Right lobe of liver (tissue), 6 donors: ENCODE measurements at regions not wholly inside any gene's neighbourhood (a gene's known extent, or its start where the extent isn't known, plus 50 kb on each side); places are given as distances from the start of the nearest gene placed in this dataset.

Experiments used
- ATAC-seq, 4 donors: fragments of 200-7000 bp; cut with Tn5 transposase; one replicate each; pipeline ENCODE4 v1.9.1; 2020; ENCODE audit warnings: mild to moderate bottlenecking in 4 of 4, moderate library complexity in 4 of 4
- DNase-seq, 3 donors: peaks; one replicate each; pipeline ENCODE4 v3.0.0-alpha.2; 2020
- H3K27ac ChIP-seq, 3 donors: fragments of 200-600 bp; one replicate each; pipeline ENCODE4 v1.8.0; 2022
- H3K27me3 ChIP-seq, 2 donors: fragments of 200-600 bp; one replicate each; pipeline ENCODE4 v1.8.0; 2022
- H3K36me3 ChIP-seq, 4 donors: fragments of 200-600 bp; sonication (generic) in 1 of 4; one replicate each; pipeline versions ENCODE4 v1.5.1 to v1.8.0; 2017 to 2022; ENCODE audit warnings: control low read depth in 1 of 4
- H3K4me1 ChIP-seq, 4 donors: fragments of 200-600 bp; sonication (generic) in 1 of 4; one replicate each; pipeline versions ENCODE4 v1.5.1 to v1.8.0; 2017 to 2022; ENCODE audit warnings: control low read depth in 1 of 4
- H3K4me3 ChIP-seq, 3 donors: fragments of 200-600 bp; one replicate each; pipeline ENCODE4 v1.8.0; 2022
- H3K9me3 ChIP-seq, 4 donors: fragments of 200-600 bp; sonication (generic) in 1 of 4; one replicate each; pipeline versions ENCODE4 v1.5.1 to v1.8.0; 2017 to 2022; ENCODE audit warnings: control low read depth in 1 of 4
- POLR2A ChIP-seq: fragments of 450-650 bp; IDR thresholded peaks from one replicate; pipeline ENCODE4 v1.6.1; 2017; ENCODE audit warnings: antibody characterized with exemption, mild to moderate bottlenecking
- WGBS: methylation state at CpG from one replicate; pipeline ENCODE4 v1.1.6; 2018; ENCODE audit warnings: low coverage, low lambda C conversion rate; ENCODE audit not compliant: insufficient coverage; ENCODE audit errors: missing lambda C conversion rate; 5-methylcytosine and 5-hydroxymethylcytosine counted together
- intact Hi-C, 2 donors: fragments of 100-400 bp; cut with DNase I; formaldehyde crosslinking; loops; one replicate each; pipeline versions ENCODE4 v1.11.2 to v1.14.1; 2022
- TF ChIP-seq, protein P1 (sequence below), 4 donors: fragments of 200-600 bp in 3 of 4; fragments of 450-650 bp in 1 of 4; IDR thresholded peaks; one replicate each; pipeline versions ENCODE4 v1.5.1 to v1.8.0; 2016 to 2022; ENCODE audit warnings: antibody characterized with exemption in 4 of 4, mild to moderate bottlenecking in 2 of 4
- donor health status: DM: no; HTN: yes; CAD: no.
- donor health status: DM: no; HTN: no; CAD: no.
- donor health status: DM: no; HTN: no; CAD: no.
- donor health status: DM: no; HTN: yes; CAD: no.
- donor health status: DM: no; HTN: yes; CAD: no.

DNA sequence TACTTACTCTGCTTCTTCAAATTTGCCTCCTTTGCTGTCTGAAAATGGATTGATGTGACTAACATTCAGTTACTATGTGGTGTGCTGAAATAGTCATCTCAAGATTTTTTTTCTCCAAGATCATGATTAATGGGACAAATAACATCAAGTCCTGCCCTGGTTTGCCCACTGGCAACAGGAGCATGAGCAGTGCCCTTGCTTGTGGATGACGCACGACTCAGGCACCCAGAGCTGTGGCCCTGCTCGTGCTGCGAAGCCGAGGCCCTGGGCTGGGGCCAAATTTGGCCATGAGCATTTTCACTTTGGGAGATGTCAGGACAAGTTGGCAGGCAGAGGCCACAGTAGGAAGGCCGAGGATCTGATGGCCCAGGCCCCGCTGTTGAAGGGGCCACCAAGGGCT, 239.8 kb upstream of the IGFBP3 start:
- H3K27ac ChIP-seq: no peak overlapping the region
- no peak for TF ChIP-seq POLR2A
- TF ChIP-seq, protein P1, sequence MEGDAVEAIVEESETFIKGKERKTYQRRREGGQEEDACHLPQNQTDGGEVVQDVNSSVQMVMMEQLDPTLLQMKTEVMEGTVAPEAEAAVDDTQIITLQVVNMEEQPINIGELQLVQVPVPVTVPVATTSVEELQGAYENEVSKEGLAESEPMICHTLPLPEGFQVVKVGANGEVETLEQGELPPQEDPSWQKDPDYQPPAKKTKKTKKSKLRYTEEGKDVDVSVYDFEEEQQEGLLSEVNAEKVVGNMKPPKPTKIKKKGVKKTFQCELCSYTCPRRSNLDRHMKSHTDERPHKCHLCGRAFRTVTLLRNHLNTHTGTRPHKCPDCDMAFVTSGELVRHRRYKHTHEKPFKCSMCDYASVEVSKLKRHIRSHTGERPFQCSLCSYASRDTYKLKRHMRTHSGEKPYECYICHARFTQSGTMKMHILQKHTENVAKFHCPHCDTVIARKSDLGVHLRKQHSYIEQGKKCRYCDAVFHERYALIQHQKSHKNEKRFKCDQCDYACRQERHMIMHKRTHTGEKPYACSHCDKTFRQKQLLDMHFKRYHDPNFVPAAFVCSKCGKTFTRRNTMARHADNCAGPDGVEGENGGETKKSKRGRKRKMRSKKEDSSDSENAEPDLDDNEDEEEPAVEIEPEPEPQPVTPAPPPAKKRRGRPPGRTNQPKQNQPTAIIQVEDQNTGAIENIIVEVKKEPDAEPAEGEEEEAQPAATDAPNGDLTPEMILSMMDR (IDR thresholded peaks at IDR 0.05): no peak
- no peaks in the 10 kb centered on the region for H3K27me3 ChIP-seq
- DNase-seq (no peak), ATAC-seq (no peak)
- intact Hi-C loops: no loop called here
- H3K4me3 ChIP-seq: no peak overlapping the region
- peaks cover 0 to 7% (median under 1%) of the 10 kb centered on the region in 4 donors for H3K4me1 ChIP-seq
- no peaks in the 10 kb centered on the region for H3K36me3 ChIP-seq
- no peaks in the 10 kb centered on the region for H3K9me3 ChIP-seq
- WGBS: 83% methylated on average over 1 of the region's 7 CpGs

DNA sequence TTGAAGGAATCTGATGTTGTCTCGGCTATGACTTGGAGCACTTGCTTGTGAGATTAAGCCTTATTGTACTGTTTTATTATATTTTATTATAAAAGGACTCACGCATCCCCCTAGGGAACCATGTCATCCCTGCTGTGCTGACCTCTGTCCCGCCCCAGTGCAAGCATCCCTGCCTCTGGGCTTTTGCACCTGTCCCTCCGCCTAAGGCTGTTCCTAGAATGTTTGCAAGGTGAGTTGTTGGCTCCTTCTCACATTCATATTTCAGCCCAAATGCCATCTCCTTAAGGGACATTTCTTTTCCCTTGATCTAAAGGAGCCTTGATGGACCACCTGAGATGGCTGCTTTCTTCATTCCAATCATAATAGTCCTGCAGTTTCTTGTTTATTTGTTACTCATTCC, 236.9 kb upstream of the IGFBP3 start:
- no peak for DNase-seq
- no peaks in the 10 kb centered on the region for H3K36me3 ChIP-seq
- intact Hi-C loops: no loop called here
- H3K27me3 ChIP-seq: no peaks in the 10 kb centered on the region
- H3K4me3 ChIP-seq: no peak overlapping the region
- ATAC-seq: no peak
- peaks cover 0 to 28% (median 12%) of the 10 kb centered on the region in 4 donors for H3K4me1 ChIP-seq
- 85% methylated on average over 2 of the region's 4 CpGs for WGBS
- TF ChIP-seq, protein P1 (IDR thresholded peaks at IDR 0.05): no peak
- no peak for TF ChIP-seq POLR2A
- no peak overlapping the region for H3K27ac ChIP-seq
- no peaks in the 10 kb centered on the region for H3K9me3 ChIP-seq

DNA sequence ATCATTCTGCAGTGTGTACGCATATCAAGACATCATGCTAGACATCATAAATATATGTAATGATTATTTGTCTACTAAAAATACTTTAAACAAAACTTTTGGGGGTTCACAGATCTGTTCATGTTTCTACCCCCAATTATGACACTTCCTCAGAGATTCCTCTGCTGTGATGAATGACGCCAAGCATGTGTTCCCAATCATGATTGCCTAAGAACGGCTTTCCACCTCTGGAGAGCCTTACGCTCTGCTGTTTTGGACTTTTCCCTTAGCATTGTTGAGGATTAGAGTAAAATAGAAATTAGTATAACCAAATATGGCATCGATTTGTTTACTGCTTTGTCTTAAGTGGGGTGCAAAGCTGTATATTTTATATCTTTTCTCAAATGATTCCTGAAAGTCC, 236.3 kb upstream of the IGFBP3 start:
- peak in 1 of 4 donors; percentile 9 for ATAC-seq
- H3K27ac ChIP-seq: no peak overlapping the region
- TF ChIP-seq, protein P1 (IDR thresholded peaks at IDR 0.05): no peak
- no peak for TF ChIP-seq POLR2A

DNA sequence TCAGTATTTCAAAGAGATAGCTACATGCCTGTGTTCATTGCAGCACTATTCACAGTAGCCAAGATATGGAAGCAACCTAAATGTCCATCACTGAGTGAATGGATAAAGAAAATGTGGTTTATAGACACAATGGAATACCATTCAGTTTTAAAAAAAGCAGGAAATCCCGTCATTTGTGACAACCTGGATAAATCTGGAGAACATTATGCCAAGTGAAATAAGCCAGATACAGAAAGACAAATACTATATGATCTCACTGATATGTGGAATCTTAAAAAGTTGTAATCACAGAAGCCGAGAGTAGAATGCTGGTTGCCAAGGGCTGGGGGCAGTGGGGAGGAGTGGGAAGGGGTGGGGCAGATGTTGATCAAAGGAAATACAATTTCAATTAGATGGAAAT, 235.8 kb upstream of the IGFBP3 start:
- Histone ChIP-seq H3K9me3 (no peaks in the 10 kb centered on the region), H3K36me3 (no peaks in the 10 kb centered on the region), H3K4me3 (no peak overlapping the region), H3K27me3 (no peaks in the 10 kb centered on the region), H3K27ac (peak overlapping the region in 1 of 3 donors; percentile 0), H3K4me1 (peaks cover 0 to 28% (median 12%) of the 10 kb centered on the region in 4 donors)
- ATAC-seq: no peak
- intact Hi-C loops: no loop called here
- no peak for TF ChIP-seq POLR2A
- TF ChIP-seq, protein P1 (IDR thresholded peaks at IDR 0.05): no peak
- 53% methylated on average over 2 of the region's 2 CpGs for WGBS
- no peak for DNase-seq

More for the DNA sequence above, 236.3 kb upstream of the IGFBP3 start:
- Histone ChIP-seq H3K36me3 (no peaks in the 10 kb centered on the region), H3K4me3 (no peak overlapping the region), H3K4me1 (peaks cover 0 to 28% (median 12%) of the 10 kb centered on the region in 4 donors), H3K9me3 (no peaks in the 10 kb centered on the region), H3K27me3 (no peaks in the 10 kb centered on the region)
- WGBS: 34% methylated on average over 5 of the region's 5 CpGs
- DNase-seq: peak in 1 of 3 donors; percentile 60
- intact Hi-C loops: no loop called here

DNA sequence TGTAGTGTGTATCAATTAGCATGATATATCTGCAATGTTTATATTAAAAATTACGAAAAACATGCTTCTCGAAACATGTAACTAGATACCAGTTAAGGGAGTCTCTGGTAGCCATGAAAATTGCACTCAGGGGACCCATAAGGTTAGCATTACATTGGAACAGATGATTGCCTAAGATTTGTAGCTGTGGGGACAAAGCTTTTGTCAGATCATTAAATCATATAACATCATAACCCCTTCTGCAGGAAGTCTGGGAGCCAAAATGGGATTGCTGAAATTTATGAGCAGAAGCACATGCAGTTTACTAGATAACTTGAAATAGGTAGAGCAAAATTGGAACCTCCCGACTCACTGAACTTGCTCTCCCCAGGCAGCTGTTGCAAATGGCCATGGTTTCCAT, 235.0 kb upstream of the IGFBP3 start:
- TF ChIP-seq POLR2A: no peak
- DNase-seq: no peak
- H3K4me3 ChIP-seq: no peak overlapping the region
- WGBS: 56% methylated on average over 3 of the region's 3 CpGs
- H3K27ac ChIP-seq: peak overlapping the region in 1 of 3 donors; percentile 91
- no peak for ATAC-seq
- H3K9me3 ChIP-seq: no peaks in the 10 kb centered on the region
- H3K36me3 ChIP-seq: no peaks in the 10 kb centered on the region
- intact Hi-C loops: no loop called here
- no peaks in the 10 kb centered on the region for H3K27me3 ChIP-seq
- H3K4me1 ChIP-seq: peaks cover 0 to 28% (median 12%) of the 10 kb centered on the region in 4 donors
